Neural progenitor cell (in vitro differentiated cells): ENCODE measurements at regions not wholly inside any gene's neighbourhood (a gene's known extent, or its start where the extent isn't known, plus 50 kb on each side); places are given as distances from the start of the nearest gene placed in this dataset.
"Not testable (repeated sequence)": the region's sequence is repeated elsewhere in the genome, so short reads cannot be mapped to it uniquely, and the experiment has no call there.

ENCODE experiments used
- DNase-seq: peaks from one replicate; pipeline ENCODE4 v3.0.0-alpha.2; 2016; ENCODE audit warnings: low spot score
- H2AFZ ChIP-seq: fragments of 200-600 bp; sonication (generic); replicated peaks from 2 replicates; pipeline ENCODE4 v1.6.1; 2016; ENCODE audit warnings: antibody characterized with exemption
- H3F3A ChIP-seq: fragments of 200-600 bp; sonication (generic); 2 replicates; pipeline ENCODE4 v1.6.1; 2016; ENCODE audit warnings: antibody characterized with exemption, low read depth
- H3K27ac ChIP-seq: fragments of 200-600 bp; sonication (generic); 2 replicates; pipeline ENCODE4 v1.5.1; 2016; ENCODE audit warnings: mild to moderate bottlenecking
- H3K27me3 ChIP-seq: fragments of 200-600 bp; sonication (generic); 2 replicates; pipeline ENCODE4 v1.6.1; 2016; ENCODE audit warnings: mild to moderate bottlenecking, moderate library complexity
- H3K36me3 ChIP-seq: fragments of 200-600 bp; sonication (generic); 2 replicates; pipeline ENCODE4 v1.5.1; 2016
- H3K4me1 ChIP-seq: fragments of 200-600 bp; sonication (generic); 2 replicates; pipeline ENCODE4 v1.6.1; 2016; ENCODE audit warnings: mixed run types
- H3K4me2 ChIP-seq: fragments of 200-600 bp; sonication (generic); 2 replicates; pipeline ENCODE4 v1.6.1; 2016
- H3K4me3 ChIP-seq: fragments of 200-600 bp; sonication (generic); 2 replicates; pipeline ENCODE4 v1.5.1; 2016
- H3K79me2 ChIP-seq: fragments of 200-600 bp; sonication (generic); 2 replicates; pipeline ENCODE4 v1.6.1; 2016; ENCODE audit warnings: low read depth
- H3K9ac ChIP-seq: fragments of 200-600 bp; sonication (generic); 2 replicates; pipeline ENCODE4 v1.6.1; 2016
- H3K9me3 ChIP-seq: fragments of 200-600 bp; sonication (generic); 2 replicates; pipeline ENCODE4 v1.5.1; 2016; ENCODE audit warnings: low read depth
- H4K20me1 ChIP-seq: fragments of 200-600 bp; sonication (generic); 2 replicates; pipeline ENCODE4 v1.6.1; 2016; ENCODE audit warnings: low read depth
- H3K27ac Mint-ChIP-seq: 3 replicates; pipeline ENCODE4 v1.8.0; 2021; ENCODE audit warnings: mixed read lengths
- H3K27me3 Mint-ChIP-seq: 2 replicates; pipeline ENCODE4 v1.8.0; 2022; ENCODE audit warnings: low read depth, mild to moderate bottlenecking, inconsistent platforms, moderate library complexity, mixed read lengths; ENCODE audit not compliant: insufficient read depth
- H3K36me3 Mint-ChIP-seq: 3 replicates; pipeline ENCODE4 v1.8.0; 2021; ENCODE audit warnings: mixed read lengths
- H3K4me1 Mint-ChIP-seq: 3 replicates; pipeline ENCODE4 v1.8.0; 2021; ENCODE audit warnings: mixed read lengths
- H3K4me3 Mint-ChIP-seq: 3 replicates; pipeline ENCODE4 v1.8.0; 2021; ENCODE audit warnings: mild to moderate bottlenecking, moderate library complexity, mixed read lengths
- H3K9me3 Mint-ChIP-seq: 3 replicates; pipeline ENCODE4 v1.8.0; 2020; ENCODE audit warnings: mixed read lengths
- CTCF ChIP-seq: fragments of 200-600 bp; sonication (generic); IDR thresholded peaks from 2 replicates; pipeline ENCODE4 v1.5.1; 2017; ENCODE audit warnings: antibody characterized with exemption, mild to moderate bottlenecking
- EZH2 ChIP-seq: fragments of 200-600 bp; sonication (generic); IDR thresholded peaks from 2 replicates; pipeline ENCODE4 v1.6.1; 2017; ENCODE audit warnings: antibody characterized with exemption, mild to moderate bottlenecking, moderate library complexity
- EZH2phosphoT487 ChIP-seq: fragments of 200-600 bp; sonication (generic); IDR thresholded peaks from 2 replicates; pipeline ENCODE4 v1.6.1; 2017; ENCODE audit warnings: antibody characterized with exemption

GRCh38 chr2:14996351-14997014, 364.0 kb downstream of the LRATD1 start:
- H3K4me3 Mint-ChIP-seq: no peak overlapping the region
- H3K36me3 Mint-ChIP-seq: no peaks in the 10 kb centered on the region
- H4K20me1 ChIP-seq: no peaks in the 10 kb centered on the region
- no peaks in the 10 kb centered on the region for H3K27me3 Mint-ChIP-seq
- no peak for DNase-seq
- H3K27ac ChIP-seq: no peak overlapping the region
- H3K36me3 ChIP-seq: no peaks in the 10 kb centered on the region
- peaks cover 21% of the 10 kb centered on the region for H3K4me1 Mint-ChIP-seq
- H3K4me3 ChIP-seq: no peak overlapping the region
- no peaks in the 10 kb centered on the region for H3K79me2 ChIP-seq
- no peak overlapping the region for H3K9ac ChIP-seq
- H3K27ac Mint-ChIP-seq: peak overlapping the region; percentile 22
- H2AFZ ChIP-seq: no peak overlapping the region
- H3K4me1 ChIP-seq: no peaks in the 10 kb centered on the region
- H3K27me3 ChIP-seq: no peaks in the 10 kb centered on the region
- H3F3A ChIP-seq: no peaks in the 10 kb centered on the region
- no peaks in the 10 kb centered on the region for H3K9me3 Mint-ChIP-seq
- H3K9me3 ChIP-seq: no peaks in the 10 kb centered on the region
- no peak overlapping the region for H3K4me2 ChIP-seq
- TF ChIP-seq CTCF: no peak
- no peak for TF ChIP-seq EZH2phosphoT487
- no peak for TF ChIP-seq EZH2

GRCh38 chr2:14998546-14998945, 366.0 kb downstream of the LRATD1 start:
- H3K27me3 Mint-ChIP-seq: peaks cover 2% of the 10 kb centered on the region
- no peaks in the 10 kb centered on the region for H3K36me3 Mint-ChIP-seq
- no peaks in the 10 kb centered on the region for H3K27me3 ChIP-seq
- no peak overlapping the region for H3K9ac ChIP-seq
- H3K4me3 ChIP-seq: no peak overlapping the region
- H3F3A ChIP-seq: no peaks in the 10 kb centered on the region
- H3K4me1 Mint-ChIP-seq: peaks cover 21% of the 10 kb centered on the region
- H3K4me3 Mint-ChIP-seq: no peak overlapping the region
- H3K9me3 Mint-ChIP-seq: peaks cover 3% of the 10 kb centered on the region
- no peak overlapping the region for H3K4me2 ChIP-seq
- H2AFZ ChIP-seq: no peak overlapping the region
- TF ChIP-seq CTCF (no peak), EZH2phosphoT487 (no peak), EZH2 (no peak)
- DNase-seq: no peak
- H3K36me3 ChIP-seq: no peaks in the 10 kb centered on the region
- H4K20me1 ChIP-seq: no peaks in the 10 kb centered on the region
- H3K27ac Mint-ChIP-seq: no peak overlapping the region
- no peak overlapping the region for H3K27ac ChIP-seq
- no peaks in the 10 kb centered on the region for H3K79me2 ChIP-seq
- H3K4me1 ChIP-seq: no peaks in the 10 kb centered on the region
- H3K9me3 ChIP-seq: no peaks in the 10 kb centered on the region

GRCh38 chr2:14999114-14999661, 366.7 kb downstream of the LRATD1 start:
- Mint-ChIP-seq H3K9me3 (peaks cover 3% of the 10 kb centered on the region), H3K27me3 (peaks cover 2% of the 10 kb centered on the region), H3K4me3 (no peak overlapping the region), H3K4me1 (peaks cover 21% of the 10 kb centered on the region), H3K36me3 (no peaks in the 10 kb centered on the region), H3K27ac (no peak overlapping the region)
- no peak for TF ChIP-seq EZH2
- TF ChIP-seq CTCF: no peak
- TF ChIP-seq EZH2phosphoT487: no peak
- H3K4me3 ChIP-seq: no peak overlapping the region
- DNase-seq: no peak
- H3K27ac ChIP-seq: no peak overlapping the region
- H4K20me1 ChIP-seq: no peaks in the 10 kb centered on the region
- H2AFZ ChIP-seq: no peak overlapping the region
- no peaks in the 10 kb centered on the region for H3K9me3 ChIP-seq
- no peaks in the 10 kb centered on the region for H3K27me3 ChIP-seq
- H3K36me3 ChIP-seq: no peaks in the 10 kb centered on the region
- no peak overlapping the region for H3K4me2 ChIP-seq
- no peaks in the 10 kb centered on the region for H3F3A ChIP-seq
- no peaks in the 10 kb centered on the region for H3K79me2 ChIP-seq
- no peaks in the 10 kb centered on the region for H3K4me1 ChIP-seq
- H3K9ac ChIP-seq: no peak overlapping the region

- H3K27me3 Mint-ChIP-seq, H3K9me3 ChIP-seq, H3K4me1 ChIP-seq, H4K20me1 ChIP-seq, H3K4me2 ChIP-seq, H3K9ac ChIP-seq, H3K36me3 ChIP-seq, H3K27ac Mint-ChIP-seq, H3F3A ChIP-seq, H3K9me3 Mint-ChIP-seq, DNase-seq, H3K4me3 ChIP-seq, H3K36me3 Mint-ChIP-seq, H2AFZ ChIP-seq, H3K4me3 Mint-ChIP-seq, H3K79me2 ChIP-seq, H3K27me3 ChIP-seq, H3K27ac ChIP-seq: not testable (repeated sequence)
- peaks cover 15% of the 10 kb centered on the region for H3K4me1 Mint-ChIP-seq
Observed at GRCh38 chr2:15002519-15002918, 370.0 kb downstream of the LRATD1 start.
